Cardiac fibroblast (primary cell): ENCODE measurements at regions not wholly inside any gene's neighbourhood (a gene's known extent, or its start where the extent isn't known, plus 50 kb on each side); places are given as distances from the start of the nearest gene placed in this dataset.
A peak's percentile ranks its signal among the peaks of the same experiment; 100 is the strongest.

Experiments
- DNase-seq, 2 donors: peaks; one replicate each; pipeline versions ENCODE4 v3.0.0 to v3.0.0-alpha.2; 2010; ENCODE audit warnings: low read depth in 2 of 2
- H3K4me3 ChIP-seq, 2 donors: replicated peaks in 1 of 2; 1 replicate in 1 of 2; 2 replicates in 1 of 2; pipeline ENCODE4 v1.5.1; 2011; ENCODE audit warnings: low read depth in 2 of 2, low read length in 2 of 2, mild to moderate bottlenecking in 2 of 2, moderate library complexity in 1 of 2
- CTCF ChIP-seq: IDR thresholded peaks from one replicate; pipeline ENCODE4 v1.5.1; 2011; ENCODE audit warnings: low read depth, mild to moderate bottlenecking, low read length, inconsistent platforms

GRCh38 chr10:105840288-105840770 is 1199.2 kb downstream of the SORCS3 start:
- no peak overlapping the region for H3K4me3 ChIP-seq
- DNase-seq = no peak
- no peak for TF ChIP-seq CTCF

- peak overlapping the region in 1 of 2 donors; percentile 41 for H3K4me3 ChIP-seq
- no peak for DNase-seq
- TF ChIP-seq CTCF = no peak
Observed at GRCh38 chr10:105838392-105838791, 1197.3 kb downstream of the SORCS3 start.

GRCh38 chr10:105837951-105838350 is 1196.9 kb downstream of the SORCS3 start:
- peak overlapping the region in 1 of 2 donors; percentile 41 for H3K4me3 ChIP-seq
- peak; percentile 21 to 32 for DNase-seq
- no peak for TF ChIP-seq CTCF

- DNase-seq = no peak
- H3K4me3 ChIP-seq = no peak overlapping the region
- TF ChIP-seq CTCF = no peak
Observed at GRCh38 chr10:105834261-105835059, 1193.4 kb downstream of the SORCS3 start.

- no peak overlapping the region for H3K4me3 ChIP-seq
- DNase-seq = no peak
- no peak for TF ChIP-seq CTCF
Observed at GRCh38 chr10:105827133-105827532, 1186.0 kb downstream of the SORCS3 start.

GRCh38 chr10:105807935-105808587 is 1167.0 kb downstream of the SORCS3 start:
- TF ChIP-seq CTCF = no peak
- H3K4me3 ChIP-seq = no peak overlapping the region
- no peak for DNase-seq
